SU-DHL-6 (cell line): ENCODE measurements at regions not wholly inside any gene's neighbourhood (a gene's known extent, or its start where the extent isn't known, plus 50 kb on each side); places are given as distances from the start of the nearest gene placed in this dataset.

Experiments used
- H2AFZ ChIP-seq: fragments of 200-600 bp; sonication (generic); 2 replicates; pipeline ENCODE4 v1.6.1; 2014; ENCODE audit warnings: low read depth, mild to moderate bottlenecking, moderate library complexity, mixed read lengths, antibody characterized with exemption, low read length; ENCODE audit not compliant: severe bottlenecking
- H3F3A ChIP-seq: fragments of 200-600 bp; shearing (Covaris generic); 2 replicates; pipeline ENCODE4 v1.6.0; 2016; ENCODE audit warnings: antibody characterized with exemption, mild to moderate bottlenecking; ENCODE audit not compliant: insufficient read depth
- H3K27ac ChIP-seq: fragments of 200-600 bp; sonication (generic); 2 replicates; pipeline ENCODE4 v1.5.1; 2016; ENCODE audit warnings: low read depth, mild to moderate bottlenecking, low read length, moderate library complexity, mixed read lengths
- H3K27me3 ChIP-seq: fragments of 200-600 bp; sonication (generic), shearing (Covaris generic); 2 replicates; pipeline ENCODE4 v1.6.0; 2014; ENCODE audit warnings: mild to moderate bottlenecking, low read length
- H3K36me3 ChIP-seq: fragments of 200-600 bp; sonication (generic); 2 replicates; pipeline ENCODE4 v1.6.1; 2014; ENCODE audit warnings: mild to moderate bottlenecking, low read length, mixed read lengths
- H3K4me2 ChIP-seq: fragments of 300-600, 200-600 bp; shearing (Covaris generic), sonication (generic); 2 replicates; pipeline ENCODE4 v1.6.0; 2014; ENCODE audit warnings: low read length, low read depth, mild to moderate bottlenecking; ENCODE audit not compliant: poor library complexity, severe bottlenecking
- H3K4me3 ChIP-seq: fragments of 200-600 bp; sonication (generic); 2 replicates; pipeline ENCODE4 v1.5.1; 2014; ENCODE audit warnings: antibody characterized with exemption, low read length, mild to moderate bottlenecking, mixed read lengths; ENCODE audit not compliant: insufficient read depth, poor library complexity, severe bottlenecking
- H3K79me2 ChIP-seq: fragments of 200-600 bp; sonication (generic); 2 replicates; pipeline ENCODE4 v1.6.1; 2014; ENCODE audit warnings: mild to moderate bottlenecking, low read length, moderate library complexity; ENCODE audit not compliant: insufficient read depth
- H3K9ac ChIP-seq: fragments of 200-600 bp; sonication (generic); 2 replicates; pipeline ENCODE4 v1.7.0; 2014; ENCODE audit warnings: mild to moderate bottlenecking, low read length
- H3K9me2 ChIP-seq: fragments of 200-600 bp; sonication (generic); replicated peaks from 2 replicates; pipeline ENCODE4 v1.6.1; 2014; ENCODE audit warnings: low read length; ENCODE audit not compliant: insufficient read depth
- H3K9me3 ChIP-seq: fragments of 200-600 bp; sonication (generic); 2 replicates; pipeline ENCODE4 v1.6.1; 2014; ENCODE audit warnings: low read length, mixed read lengths; ENCODE audit not compliant: insufficient read depth
- H4K20me1 ChIP-seq: fragments of 200-600 bp; sonication (generic); 2 replicates; pipeline ENCODE4 v1.6.1; 2014; ENCODE audit warnings: low read depth, mild to moderate bottlenecking, antibody characterized with exemption, low read length, moderate library complexity, mixed read lengths
- EZH2phosphoT487 ChIP-seq: fragments of 200-600 bp; sonication (generic), shearing (Covaris generic); conservative IDR thresholded peaks from 2 replicates; pipeline ENCODE4 v1.6.1; 2018; ENCODE audit warnings: mild to moderate bottlenecking, antibody characterized with exemption, low read length, moderate library complexity, mixed read lengths
- TF ChIP-seq, protein P1 (sequence below): fragments of 200-600 bp; sonication (generic); IDR thresholded peaks from one replicate; pipeline ENCODE4 v1.5.1; 2017; ENCODE audit warnings: antibody characterized with exemption, mild to moderate bottlenecking, low read length, moderate library complexity; ENCODE audit not compliant: insufficient read depth, poor library complexity, severe bottlenecking

- Histone ChIP-seq H3K27ac (no peak overlapping the region), H3K36me3 (no peaks in the 10 kb centered on the region), H3K79me2 (no peaks in the 10 kb centered on the region), H4K20me1 (no peaks in the 10 kb centered on the region), H3K27me3 (no peaks in the 10 kb centered on the region), H3K9me2 (no peaks in the 10 kb centered on the region), H3K9ac (no peak overlapping the region), H2AFZ (no peak overlapping the region), H3K4me3 (no peak overlapping the region), H3K9me3 (no peaks in the 10 kb centered on the region), H3F3A (no peaks in the 10 kb centered on the region), H3K4me2 (no peak overlapping the region)
- TF ChIP-seq EZH2phosphoT487 = no peak
- TF ChIP-seq, protein P1, sequence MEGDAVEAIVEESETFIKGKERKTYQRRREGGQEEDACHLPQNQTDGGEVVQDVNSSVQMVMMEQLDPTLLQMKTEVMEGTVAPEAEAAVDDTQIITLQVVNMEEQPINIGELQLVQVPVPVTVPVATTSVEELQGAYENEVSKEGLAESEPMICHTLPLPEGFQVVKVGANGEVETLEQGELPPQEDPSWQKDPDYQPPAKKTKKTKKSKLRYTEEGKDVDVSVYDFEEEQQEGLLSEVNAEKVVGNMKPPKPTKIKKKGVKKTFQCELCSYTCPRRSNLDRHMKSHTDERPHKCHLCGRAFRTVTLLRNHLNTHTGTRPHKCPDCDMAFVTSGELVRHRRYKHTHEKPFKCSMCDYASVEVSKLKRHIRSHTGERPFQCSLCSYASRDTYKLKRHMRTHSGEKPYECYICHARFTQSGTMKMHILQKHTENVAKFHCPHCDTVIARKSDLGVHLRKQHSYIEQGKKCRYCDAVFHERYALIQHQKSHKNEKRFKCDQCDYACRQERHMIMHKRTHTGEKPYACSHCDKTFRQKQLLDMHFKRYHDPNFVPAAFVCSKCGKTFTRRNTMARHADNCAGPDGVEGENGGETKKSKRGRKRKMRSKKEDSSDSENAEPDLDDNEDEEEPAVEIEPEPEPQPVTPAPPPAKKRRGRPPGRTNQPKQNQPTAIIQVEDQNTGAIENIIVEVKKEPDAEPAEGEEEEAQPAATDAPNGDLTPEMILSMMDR = no peak
Observed at GRCh38 chrX:110466790-110467189, 108.1 kb downstream of the RTL9 start.

DNA sequence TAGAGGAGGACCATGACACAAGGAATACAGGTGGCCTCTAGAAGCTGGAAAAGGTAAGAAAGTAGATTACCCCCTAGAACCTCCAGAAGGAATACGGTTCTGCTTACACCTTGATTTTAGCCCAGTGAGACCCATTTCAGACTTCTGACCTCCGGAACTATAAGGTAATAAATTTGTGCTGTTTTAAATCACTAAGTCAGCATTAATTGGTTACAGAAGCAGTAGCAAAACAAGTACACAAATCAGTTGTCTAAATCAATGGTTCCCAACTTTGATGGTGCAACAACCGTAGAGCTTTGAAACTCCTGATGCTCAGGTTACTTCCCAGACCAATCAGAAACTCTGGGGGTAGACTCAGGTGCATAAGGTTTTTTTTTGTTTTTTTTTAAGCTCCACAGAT is 113.6 kb downstream of the RTL9 start:
- H3K9ac ChIP-seq = no peak overlapping the region
- no peaks in the 10 kb centered on the region for H3K79me2 ChIP-seq
- TF ChIP-seq, protein P1 = no peak
- no peak for TF ChIP-seq EZH2phosphoT487
- H3K4me3 ChIP-seq = no peak overlapping the region
- H3K4me2 ChIP-seq = no peak overlapping the region
- H3K27ac ChIP-seq = no peak overlapping the region
- no peaks in the 10 kb centered on the region for H3F3A ChIP-seq
- no peaks in the 10 kb centered on the region for H3K36me3 ChIP-seq
- H4K20me1 ChIP-seq = no peaks in the 10 kb centered on the region
- H3K9me3 ChIP-seq = no peaks in the 10 kb centered on the region
- no peaks in the 10 kb centered on the region for H3K27me3 ChIP-seq
- no peak overlapping the region for H2AFZ ChIP-seq
- no peaks in the 10 kb centered on the region for H3K9me2 ChIP-seq

- H3K36me3 ChIP-seq = no peaks in the 10 kb centered on the region
- H3K27me3 ChIP-seq = no peaks in the 10 kb centered on the region
- H3K27ac ChIP-seq = no peak overlapping the region
- H2AFZ ChIP-seq = no peak overlapping the region
- TF ChIP-seq, protein P1 = no peak
- no peak for TF ChIP-seq EZH2phosphoT487
- H4K20me1 ChIP-seq = no peaks in the 10 kb centered on the region
- no peak overlapping the region for H3K4me3 ChIP-seq
- H3K4me2 ChIP-seq = no peak overlapping the region
- H3F3A ChIP-seq = no peaks in the 10 kb centered on the region
- H3K9me2 ChIP-seq = no peaks in the 10 kb centered on the region
- no peak overlapping the region for H3K9ac ChIP-seq
- no peaks in the 10 kb centered on the region for H3K79me2 ChIP-seq
- H3K9me3 ChIP-seq = no peaks in the 10 kb centered on the region
Observed at GRCh38 chrX:110477593-110478228, 119.1 kb downstream of the RTL9 start.
